ENCODE measurements at regions not wholly inside any gene's neighbourhood (a gene's known extent, or its start where the extent isn't known, plus 50 kb on each side); places are given as distances from the start of the nearest gene placed in this dataset.

DNA sequence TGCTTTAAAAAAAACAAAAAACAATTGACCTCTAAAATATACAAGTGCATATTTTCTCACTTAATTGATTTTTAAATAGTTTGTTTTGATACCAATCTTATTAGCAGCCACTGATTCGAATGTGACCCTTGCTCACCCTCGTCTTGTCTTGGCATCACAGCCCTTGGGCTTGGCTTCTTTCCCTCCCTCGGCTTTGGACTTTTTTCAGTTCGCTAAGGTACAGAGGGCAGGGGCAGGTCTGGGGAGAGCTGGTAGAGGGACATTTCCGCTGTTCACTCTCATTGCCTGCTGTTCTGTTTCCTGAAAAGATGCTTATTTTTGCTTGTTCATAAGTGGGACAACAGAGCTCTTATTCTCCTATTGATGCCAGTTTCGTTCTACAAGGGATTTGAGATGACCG lies 88.5 kb upstream of the RPS6KA3 start:
- Histone ChIP-seq H3K27me3 (ENCODE audit: insufficient read depth, low read depth) (no peaks in the 10 kb centered on the region), H3K4me1 (replicated peaks; ENCODE audit: insufficient read depth) (peaks cover 5% of the 10 kb centered on the region), H3K9me2 (ENCODE audit: insufficient read depth) (no peaks in the 10 kb centered on the region), H3K4me3 (no peak overlapping the region), H2AFZ (no peak overlapping the region), H3K36me3 (ENCODE audit: low read depth) (no peaks in the 10 kb centered on the region), H3K4me2 (no peak overlapping the region), H3K79me2 (ENCODE audit: low read depth) (no peaks in the 10 kb centered on the region), H4K20me1 (ENCODE audit: insufficient read depth) (no peaks in the 10 kb centered on the region), H3K27ac (no peak overlapping the region), H3F3A (ENCODE audit: insufficient read depth, low read depth) (no peaks in the 10 kb centered on the region; the same call in 1 of the 2 replicates), H3K9me3 (ENCODE audit: insufficient read depth, low read depth) (no peaks in the 10 kb centered on the region)
- DNase-seq: no peak
- intact Hi-C loops (cut with micrococcal nuclease; ENCODE audit: unreplicated experiment): no loop called here
- ChIA-PET CTCF (no interaction called here), POLR2A (ENCODE audit: unreplicated experiment) (no interaction called here)
- no TSS peak for BruUV-seq (replicated peaks)
- no peak for TF ChIP-seq EZH2 (IDR thresholded peaks at IDR 0.05; ENCODE audit: low read depth)

DNA sequence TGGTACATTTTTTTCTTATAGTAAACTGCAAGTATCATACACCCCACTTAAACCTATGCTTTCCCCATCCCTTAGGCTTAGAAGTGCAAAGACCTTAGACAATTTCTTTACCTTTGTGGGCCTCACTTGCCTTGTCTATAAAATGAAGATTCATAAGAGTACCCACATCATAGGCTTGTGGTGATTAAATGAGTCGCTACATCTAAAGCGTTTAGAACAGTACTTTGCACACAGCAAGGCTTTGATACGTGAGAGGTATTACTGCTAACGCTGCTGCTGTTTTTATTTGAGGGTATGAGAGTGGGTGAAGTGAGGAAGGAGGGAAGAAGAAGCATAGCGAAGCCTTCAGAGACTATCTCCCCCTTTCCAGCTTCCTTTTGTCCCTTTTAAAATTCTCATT lies 87.8 kb upstream of the RPS6KA3 start:
- H3K4me3 ChIP-seq: no peak overlapping the region
- H3K36me3 ChIP-seq (ENCODE audit: low read depth): no peaks in the 10 kb centered on the region
- ChIA-PET POLR2A (ENCODE audit: unreplicated experiment) (no interaction called here), CTCF (no interaction called here)
- H3K27me3 ChIP-seq (ENCODE audit: insufficient read depth, low read depth): no peaks in the 10 kb centered on the region
- intact Hi-C loops (cut with micrococcal nuclease; ENCODE audit: unreplicated experiment): no loop called here
- no peaks in the 10 kb centered on the region for H3K9me3 ChIP-seq (ENCODE audit: insufficient read depth, low read depth)
- TF ChIP-seq, protein P1, sequence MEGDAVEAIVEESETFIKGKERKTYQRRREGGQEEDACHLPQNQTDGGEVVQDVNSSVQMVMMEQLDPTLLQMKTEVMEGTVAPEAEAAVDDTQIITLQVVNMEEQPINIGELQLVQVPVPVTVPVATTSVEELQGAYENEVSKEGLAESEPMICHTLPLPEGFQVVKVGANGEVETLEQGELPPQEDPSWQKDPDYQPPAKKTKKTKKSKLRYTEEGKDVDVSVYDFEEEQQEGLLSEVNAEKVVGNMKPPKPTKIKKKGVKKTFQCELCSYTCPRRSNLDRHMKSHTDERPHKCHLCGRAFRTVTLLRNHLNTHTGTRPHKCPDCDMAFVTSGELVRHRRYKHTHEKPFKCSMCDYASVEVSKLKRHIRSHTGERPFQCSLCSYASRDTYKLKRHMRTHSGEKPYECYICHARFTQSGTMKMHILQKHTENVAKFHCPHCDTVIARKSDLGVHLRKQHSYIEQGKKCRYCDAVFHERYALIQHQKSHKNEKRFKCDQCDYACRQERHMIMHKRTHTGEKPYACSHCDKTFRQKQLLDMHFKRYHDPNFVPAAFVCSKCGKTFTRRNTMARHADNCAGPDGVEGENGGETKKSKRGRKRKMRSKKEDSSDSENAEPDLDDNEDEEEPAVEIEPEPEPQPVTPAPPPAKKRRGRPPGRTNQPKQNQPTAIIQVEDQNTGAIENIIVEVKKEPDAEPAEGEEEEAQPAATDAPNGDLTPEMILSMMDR (conservative IDR thresholded peaks at IDR 0.05): no peak
- no peak for TF ChIP-seq EZH2 (IDR thresholded peaks at IDR 0.05; ENCODE audit: low read depth)
- DNase-seq: no peak
- no peaks in the 10 kb centered on the region for H3K4me1 ChIP-seq (replicated peaks; ENCODE audit: insufficient read depth)
- no peaks in the 10 kb centered on the region for H3K79me2 ChIP-seq (ENCODE audit: low read depth)
- H4K20me1 ChIP-seq (ENCODE audit: insufficient read depth): no peaks in the 10 kb centered on the region
- no peak overlapping the region for H3K27ac ChIP-seq
- no peaks in the 10 kb centered on the region for H3F3A ChIP-seq (ENCODE audit: insufficient read depth, low read depth)
- no TSS peak for BruUV-seq (replicated peaks)
- no peak overlapping the region for H3K4me2 ChIP-seq
- no peaks in the 10 kb centered on the region for H3K9me2 ChIP-seq (ENCODE audit: insufficient read depth)
- no peak overlapping the region for H2AFZ ChIP-seq

DNA sequence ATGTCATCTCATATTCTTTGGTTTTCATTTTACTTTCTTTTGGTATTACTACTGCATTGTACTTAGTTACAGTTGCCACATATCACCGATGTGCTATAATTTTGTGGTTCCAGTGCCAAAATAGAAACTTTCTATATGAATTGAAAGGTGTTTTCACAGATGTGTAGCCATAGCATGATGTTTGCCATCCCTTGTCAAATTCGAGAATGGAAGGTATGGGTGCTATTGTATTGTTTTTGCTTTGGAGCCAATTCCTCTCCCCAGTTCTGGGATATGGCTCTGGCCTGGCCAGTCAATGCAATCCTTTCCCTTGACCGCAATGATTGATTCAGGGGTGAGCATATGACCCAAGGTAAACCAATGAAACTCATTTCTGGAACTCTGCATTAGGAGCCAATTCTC lies 86.2 kb upstream of the RPS6KA3 start:
- Histone ChIP-seq H3K36me3 (ENCODE audit: low read depth) (no peaks in the 10 kb centered on the region), H3K27ac (no peak overlapping the region), H3K27me3 (ENCODE audit: insufficient read depth, low read depth) (no peaks in the 10 kb centered on the region), H3K4me2 (no peak overlapping the region), H4K20me1 (ENCODE audit: insufficient read depth) (no peaks in the 10 kb centered on the region), H2AFZ (no peak overlapping the region), H3K9me2 (ENCODE audit: insufficient read depth) (no peaks in the 10 kb centered on the region), H3K79me2 (ENCODE audit: low read depth) (no peaks in the 10 kb centered on the region), H3K4me3 (no peak overlapping the region), H3K4me1 (replicated peaks; ENCODE audit: insufficient read depth) (no peaks in the 10 kb centered on the region), H3F3A (ENCODE audit: insufficient read depth, low read depth) (no peaks in the 10 kb centered on the region), H3K9me3 (ENCODE audit: insufficient read depth, low read depth) (no peaks in the 10 kb centered on the region)
- intact Hi-C loops (cut with micrococcal nuclease; ENCODE audit: unreplicated experiment): no loop called here
- no peak for DNase-seq
- no peak for TF ChIP-seq EZH2 (IDR thresholded peaks at IDR 0.05; ENCODE audit: low read depth)
- TF ChIP-seq, protein P1 (conservative IDR thresholded peaks at IDR 0.05): no peak
- BruUV-seq (replicated peaks): no TSS peak
- ChIA-PET POLR2A (ENCODE audit: unreplicated experiment) (no interaction called here), CTCF (no interaction called here)

DNA sequence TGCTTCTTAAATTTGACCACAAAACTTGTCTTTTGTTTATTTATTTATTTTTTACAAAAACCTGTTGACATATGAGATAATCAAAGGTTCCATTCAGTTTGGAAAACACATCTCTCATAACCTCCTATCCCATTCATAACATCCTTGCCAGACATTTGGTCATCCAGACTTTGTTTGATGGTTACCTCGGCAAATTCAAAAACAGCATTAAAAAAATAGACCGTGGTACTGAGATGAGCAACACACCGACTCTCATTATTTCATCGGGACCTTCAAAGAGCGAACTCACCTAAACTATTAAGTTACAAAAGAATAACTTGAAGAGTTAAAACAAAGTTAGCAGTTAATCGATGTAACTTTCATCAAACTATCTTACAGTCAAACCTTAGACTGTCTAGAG lies 85.8 kb upstream of the RPS6KA3 start:
- no peak overlapping the region for H3K27ac ChIP-seq
- H3K36me3 ChIP-seq (ENCODE audit: low read depth): no peaks in the 10 kb centered on the region
- DNase-seq: no peak
- no TSS peak for BruUV-seq (replicated peaks)
- H3K79me2 ChIP-seq (ENCODE audit: low read depth): no peaks in the 10 kb centered on the region
- ChIA-PET POLR2A (ENCODE audit: unreplicated experiment) (no interaction called here), CTCF (no interaction called here)
- no peak overlapping the region for H2AFZ ChIP-seq
- TF ChIP-seq, protein P1 (conservative IDR thresholded peaks at IDR 0.05): no peak
- TF ChIP-seq EZH2 (IDR thresholded peaks at IDR 0.05; ENCODE audit: low read depth): no peak
- intact Hi-C loops (cut with micrococcal nuclease; ENCODE audit: unreplicated experiment): no loop called here
- no peaks in the 10 kb centered on the region for H3F3A ChIP-seq (ENCODE audit: insufficient read depth, low read depth)
- H3K27me3 ChIP-seq (ENCODE audit: insufficient read depth, low read depth): no peaks in the 10 kb centered on the region
- H3K4me2 ChIP-seq: no peak overlapping the region
- H3K4me3 ChIP-seq: no peak overlapping the region
- no peaks in the 10 kb centered on the region for H3K9me3 ChIP-seq (ENCODE audit: insufficient read depth, low read depth)
- no peaks in the 10 kb centered on the region for H4K20me1 ChIP-seq (ENCODE audit: insufficient read depth)
- no peaks in the 10 kb centered on the region for H3K9me2 ChIP-seq (ENCODE audit: insufficient read depth)
- H3K4me1 ChIP-seq (replicated peaks; ENCODE audit: insufficient read depth): no peaks in the 10 kb centered on the region

Data from PC-9 (cell line).